Right ventricle myocardium inferior (tissue), 1 donor: ENCODE measurements at regions not wholly inside any gene's neighbourhood (a gene's known extent, or its start where the extent isn't known, plus 50 kb on each side); places are given as distances from the start of the nearest gene placed in this dataset.
"Not testable (repeated sequence)": the region's sequence is repeated elsewhere in the genome, so short reads cannot be mapped to it uniquely, and the experiment has no call there.

Experiments
- ATAC-seq: fragments of 200-7000 bp; cut with Tn5 transposase; one replicate; pipeline ENCODE4 v1.9.1; 2020; ENCODE audit warnings: mild to moderate bottlenecking, moderate library complexity
- DNase-seq: peaks from one replicate; pipeline ENCODE4 v3.0.0; 2021; ENCODE audit errors: missing footprints
- intact Hi-C: fragments of 100-400 bp; cut with DNase I; formaldehyde crosslinking; loops from one replicate; pipeline ENCODE4 v1.11.0; 2022
- donor health status: DM: no; HTN: yes; CAD: no; lungs with severe emphysema.

DNA sequence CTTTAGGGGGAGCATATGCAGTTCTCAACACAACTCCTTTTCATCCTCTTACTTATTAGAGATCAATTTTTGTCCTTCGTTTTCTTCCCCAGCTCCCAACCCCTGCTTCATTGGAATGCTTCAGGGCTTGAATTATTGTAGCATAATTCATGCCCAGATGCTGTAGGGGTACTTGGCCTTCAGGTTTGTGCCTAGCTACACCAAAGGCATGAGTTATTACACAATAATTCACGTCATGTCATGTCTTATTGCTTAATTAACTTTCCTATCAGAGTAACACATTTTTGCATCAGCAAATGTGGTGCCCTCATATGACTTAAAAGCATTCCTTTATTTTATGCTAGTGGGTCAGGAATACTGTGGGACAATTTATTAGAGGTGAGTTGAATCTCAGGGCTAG lies 507.2 kb downstream of the NFIB start:
- DNase-seq (no peak), ATAC-seq (no peak)
- intact Hi-C loops = no loop called here

- intact Hi-C loops = no loop called here
- ATAC-seq = no peak
- no peak for DNase-seq
Measured at GRCh38 chr9:13805546-13805945, 508.4 kb downstream of the NFIB start.

GRCh38 chr9:13804532-13804931 lies 509.4 kb downstream of the NFIB start:
- ATAC-seq = no peak
- no peak for DNase-seq
- intact Hi-C loops = no loop called here

- intact Hi-C loops = no loop called here
- ATAC-seq = no peak
Measured at GRCh38 chr9:13800776-13801175, 513.2 kb downstream of the NFIB start.

GRCh38 chr9:13797701-13798100 lies 516.2 kb downstream of the NFIB start:
- intact Hi-C loops, DNase-seq, ATAC-seq: not testable (repeated sequence)

More at GRCh38 chr9:13800776-13801175, 513.2 kb downstream of the NFIB start:
- DNase-seq = no peak

DNA sequence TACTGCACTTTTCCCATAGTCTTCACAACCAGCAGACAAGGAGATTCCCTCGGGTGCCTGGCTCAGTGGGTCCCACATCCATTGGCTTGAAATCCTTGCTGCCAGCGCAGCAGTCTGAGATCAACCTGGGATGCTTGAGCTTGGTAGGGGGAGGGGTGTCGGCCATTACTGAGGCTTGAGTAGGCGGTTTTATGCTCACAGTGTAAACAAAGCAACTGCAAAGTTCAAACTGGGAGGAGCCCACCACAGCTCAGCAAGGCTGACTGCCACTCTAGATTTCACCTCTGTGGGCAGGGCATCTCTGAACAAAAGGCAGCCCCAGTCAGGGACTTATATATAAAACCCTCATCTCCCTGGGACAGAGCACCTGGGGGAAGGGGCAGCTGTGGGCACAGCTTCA lies 512.3 kb upstream of the MPDZ start:
- ATAC-seq = no peak

DNA sequence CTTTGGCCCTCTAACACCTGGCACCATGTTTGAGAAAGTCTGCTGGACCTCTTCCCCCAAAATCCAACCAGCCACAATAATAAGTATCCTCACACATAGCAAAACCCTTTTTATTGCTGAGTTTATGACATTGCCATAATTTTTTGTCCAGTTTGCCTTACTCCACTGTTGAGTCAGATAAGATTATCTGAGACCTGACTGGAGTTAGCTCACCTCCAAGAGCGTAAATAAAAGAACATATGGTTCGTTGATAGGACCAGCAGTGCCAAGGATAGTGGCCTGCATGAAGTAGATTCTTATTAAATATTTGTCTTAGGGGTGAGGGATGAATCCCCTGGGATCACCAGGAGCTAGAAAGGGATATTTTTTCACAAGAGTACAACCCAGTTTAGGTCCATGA lies 510.6 kb upstream of the MPDZ start:
- intact Hi-C loops = no loop called here
- ATAC-seq (no peak), DNase-seq (no peak)

More for the DNA sequence above, 512.3 kb upstream of the MPDZ start:
- no peak for DNase-seq
- intact Hi-C loops = no loop called here

DNA sequence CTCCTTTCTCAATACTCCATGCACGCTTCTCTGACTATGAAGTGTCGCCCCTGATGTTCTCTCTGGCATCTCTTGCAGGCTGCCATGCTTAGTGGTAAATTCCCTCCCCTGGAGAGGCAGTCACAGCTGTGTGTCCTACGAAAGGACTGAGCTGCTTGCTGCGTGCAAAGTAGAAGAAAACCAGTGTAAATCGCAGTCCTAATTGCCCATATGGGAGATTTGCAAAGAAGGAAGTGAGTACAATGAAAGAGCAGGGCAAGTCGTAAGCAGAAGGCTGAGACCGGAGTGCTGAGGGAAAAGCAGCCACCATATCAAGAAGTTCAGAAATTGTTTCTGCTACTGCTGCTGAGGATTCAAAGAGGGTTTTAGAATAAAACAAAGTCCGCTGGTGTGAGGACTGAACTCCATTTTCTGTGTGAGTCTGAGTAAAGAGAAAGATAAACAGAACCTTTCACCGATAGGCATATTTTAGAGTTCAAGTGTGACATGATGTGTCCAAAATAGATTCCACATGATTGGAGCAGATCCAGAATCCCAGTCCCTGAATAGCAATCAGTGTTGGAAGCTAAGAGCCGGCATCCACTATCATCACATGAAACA lies 507.8 kb upstream of the MPDZ start:
- ATAC-seq (peak; percentile 82), DNase-seq (no peak)
- intact Hi-C loops = loop anchor here (5.0 to 10.0 kb wide), 5 partner anchors 137 to 343 kb away; no protein-coding TSS in a partner anchor

DNA sequence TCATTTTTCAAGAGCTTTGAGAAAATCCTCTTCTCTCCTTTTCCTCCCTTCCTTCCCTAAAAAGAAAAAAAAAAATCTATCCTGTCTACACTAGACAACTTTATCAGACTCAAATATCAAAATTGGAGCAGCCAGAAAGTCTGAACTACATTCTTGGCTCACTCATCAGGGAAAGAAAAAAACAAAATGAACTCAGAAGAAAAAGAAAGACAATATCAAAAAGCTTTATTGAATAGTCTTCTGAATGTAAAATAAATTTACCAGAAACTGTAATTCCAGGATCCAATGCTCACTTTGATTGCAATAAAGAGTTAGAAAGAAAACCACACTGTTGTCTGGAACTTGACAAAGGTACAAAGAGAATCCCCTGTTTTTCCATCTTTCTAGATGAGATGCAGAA lies 507.2 kb upstream of the MPDZ start:
- intact Hi-C loops = loop anchor here (5.0 to 10.0 kb wide), 5 partner anchors 138 to 342 kb away; no protein-coding TSS in a partner anchor
- ATAC-seq = no peak
- no peak for DNase-seq

DNA sequence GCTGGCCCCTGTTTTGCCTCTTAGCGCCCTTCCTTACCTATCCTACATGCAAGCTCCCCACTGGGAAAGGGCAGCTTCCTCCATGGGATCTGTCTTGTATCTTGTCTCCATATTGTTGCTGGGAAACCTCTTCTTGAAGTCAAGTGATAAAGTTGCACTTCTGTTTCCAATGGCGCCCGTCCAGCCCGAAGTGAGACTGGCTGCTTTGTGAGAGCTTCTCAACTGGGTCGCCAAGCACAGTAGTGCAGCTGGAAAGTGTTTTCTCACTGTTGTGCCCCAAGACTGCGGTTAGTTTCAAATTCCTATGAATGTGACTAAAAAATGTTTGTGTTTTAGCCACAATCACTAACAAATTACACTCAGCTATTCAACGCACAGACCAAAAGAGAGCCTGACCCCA lies 506.6 kb upstream of the MPDZ start:
- ATAC-seq = peak; percentile 37
- peak; percentile 78 for DNase-seq
- intact Hi-C loops = loop anchor here (5.0 to 10.0 kb wide), 5 partner anchors 139 to 341 kb away; no protein-coding TSS in a partner anchor

DNA sequence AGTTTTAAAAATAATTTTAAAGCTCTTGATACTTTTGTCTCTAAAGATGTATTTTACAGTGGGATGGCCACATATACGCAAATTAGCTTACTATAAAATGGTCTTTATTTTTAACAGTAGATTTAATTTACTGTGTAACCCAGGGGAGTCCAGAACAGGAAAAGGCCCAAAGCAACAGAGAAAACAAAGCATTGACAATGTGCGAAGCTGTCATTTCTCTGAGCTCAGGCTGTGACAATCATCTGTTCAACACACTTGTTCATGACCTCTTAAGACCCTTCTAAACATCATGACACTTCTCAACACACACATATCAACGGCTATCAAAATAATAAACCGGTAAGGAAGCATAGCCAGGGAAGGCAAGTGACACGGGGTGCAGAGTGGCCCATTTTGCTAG lies 499.6 kb upstream of the MPDZ start:
- DNase-seq = no peak
- intact Hi-C loops = no loop called here
- no peak for ATAC-seq

- no peak for ATAC-seq
- DNase-seq = no peak
- intact Hi-C loops = no loop called here
Measured at GRCh38 chr9:13778631-13779030, 499.1 kb upstream of the MPDZ start.

DNA sequence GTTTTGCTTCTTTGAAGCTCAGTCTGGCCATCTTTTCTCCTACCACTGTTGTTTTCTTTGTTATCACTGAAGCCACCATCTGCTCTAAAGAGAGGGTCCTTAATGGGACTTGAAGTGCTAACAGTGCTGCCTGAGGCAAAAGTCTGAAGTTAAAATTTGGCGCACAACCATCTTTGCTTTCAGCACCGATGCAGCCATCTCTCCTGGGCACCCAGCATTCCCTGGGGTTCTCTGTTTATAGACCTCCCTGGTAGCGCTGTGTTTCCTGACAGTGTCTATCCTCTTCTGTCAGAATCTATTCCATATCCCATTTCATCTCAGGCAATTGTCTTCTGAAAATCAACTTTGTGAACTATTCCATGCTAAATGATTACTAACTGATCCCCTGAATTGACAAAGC lies 491.5 kb upstream of the MPDZ start:
- DNase-seq (no peak), ATAC-seq (no peak)
- intact Hi-C loops = no loop called here

DNA sequence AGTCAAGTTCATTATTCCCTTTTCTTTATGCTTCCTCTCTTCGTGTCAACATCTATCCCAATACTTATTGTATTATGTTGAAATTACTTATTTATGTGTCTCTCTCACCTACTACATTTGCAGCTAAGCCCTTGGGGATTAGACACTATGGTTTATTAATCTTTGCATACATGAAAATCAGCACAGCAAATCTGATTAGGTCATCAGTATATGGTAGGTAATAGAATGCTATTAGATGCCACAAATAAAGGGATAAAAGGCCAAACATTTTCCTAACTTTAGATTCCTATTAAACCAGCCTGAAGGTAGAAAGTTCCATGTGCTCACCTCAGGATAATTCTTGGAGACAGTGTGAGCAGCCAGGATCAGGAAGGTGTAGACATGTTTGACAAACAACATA lies 490.1 kb upstream of the MPDZ start:
- no peak for ATAC-seq
- no peak for DNase-seq
- intact Hi-C loops = no loop called here

DNA sequence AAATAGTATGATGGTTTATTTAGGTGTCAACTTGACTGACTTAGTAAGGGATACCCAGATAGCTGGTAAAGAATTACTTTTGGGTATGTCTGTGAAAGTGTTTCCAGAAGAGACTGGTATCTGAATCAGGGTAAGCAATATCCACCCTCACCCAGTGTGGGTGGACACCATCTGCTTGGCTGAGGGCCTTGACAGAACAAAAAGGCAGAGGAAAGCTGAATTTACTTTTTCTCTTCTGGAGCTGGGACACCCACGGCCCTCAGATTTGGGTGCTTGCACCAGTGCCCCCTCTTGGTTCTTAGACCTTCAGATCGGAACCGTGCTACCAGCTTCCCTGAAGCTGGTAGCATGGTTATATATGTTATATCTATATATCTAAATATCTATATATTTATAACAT lies 489.5 kb upstream of the MPDZ start:
- intact Hi-C loops = no loop called here
- DNase-seq (no peak), ATAC-seq (no peak)

DNA sequence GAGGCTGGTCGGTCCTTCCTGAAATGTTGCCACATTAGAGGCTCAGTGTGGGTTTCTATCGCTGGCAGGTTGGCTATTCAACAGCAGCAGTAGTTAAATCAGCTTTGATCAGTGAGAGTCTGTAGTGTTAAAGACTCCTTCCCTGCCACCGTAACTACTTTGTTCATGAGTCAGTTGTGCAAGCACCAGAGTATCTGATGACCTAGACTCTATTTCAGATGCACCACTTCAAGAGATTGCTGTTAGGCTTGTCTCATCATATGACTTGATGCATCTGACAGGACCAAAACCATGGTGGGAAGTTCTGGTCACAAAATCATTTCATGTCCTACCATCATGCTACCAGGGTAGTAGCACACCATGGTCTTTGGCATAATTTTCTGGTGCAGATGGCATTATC lies 482.7 kb upstream of the MPDZ start:
- ATAC-seq (no peak), DNase-seq (no peak)
- intact Hi-C loops = no loop called here

DNA sequence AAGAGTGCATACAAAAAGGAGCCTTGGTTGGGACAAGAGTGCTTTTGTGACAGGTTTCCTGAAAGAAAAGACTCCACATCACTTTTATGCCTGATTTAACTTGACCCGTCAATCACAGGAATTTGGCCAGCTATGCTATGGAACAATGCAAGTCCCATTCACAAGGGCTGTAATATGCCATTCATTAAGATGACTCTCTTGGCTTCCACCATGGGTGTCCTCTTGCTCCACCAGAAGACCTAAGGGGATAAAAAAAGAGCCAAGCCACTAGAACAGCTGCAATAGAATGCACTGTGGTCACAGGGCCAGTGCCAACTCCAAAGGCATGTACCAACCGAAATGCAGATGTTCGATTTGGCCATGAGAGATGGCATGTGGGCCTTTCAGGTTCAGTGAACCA lies 480.1 kb upstream of the MPDZ start:
- intact Hi-C loops = loop anchor here (10.0 kb wide), 1 partner anchor 245 kb away; no protein-coding TSS in a partner anchor
- no peak for DNase-seq
- ATAC-seq = no peak

DNA sequence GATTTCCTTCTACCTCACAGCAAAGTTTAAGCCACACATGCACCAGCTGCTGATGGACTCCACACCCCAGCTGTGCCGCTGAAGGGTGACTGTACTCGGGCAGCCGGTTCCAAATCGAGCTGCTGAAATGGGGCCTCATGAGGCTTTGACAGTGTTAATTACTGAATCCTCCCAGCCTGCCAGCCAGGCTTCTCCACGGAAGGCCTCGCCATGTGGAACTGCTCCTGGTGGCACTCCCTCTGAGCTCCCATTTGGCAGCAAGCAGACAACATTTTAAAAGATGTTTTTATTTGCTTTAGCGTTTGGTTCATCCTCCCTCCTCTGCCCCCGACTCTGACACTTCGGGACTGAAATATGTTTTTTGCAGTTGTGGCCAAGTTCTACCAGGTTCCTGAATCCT lies 479.4 kb upstream of the MPDZ start:
- ATAC-seq = peak; percentile 87
- DNase-seq = peak; percentile 72
- intact Hi-C loops = loop anchor here (10.0 kb wide), 1 partner anchor 246 kb away; no protein-coding TSS in a partner anchor

- ATAC-seq (no peak), DNase-seq (no peak)
- intact Hi-C loops = loop anchor here (10.0 kb wide), 1 partner anchor 248 kb away; no protein-coding TSS in a partner anchor
Measured at GRCh38 chr9:13756943-13757342, 477.5 kb upstream of the MPDZ start.

DNA sequence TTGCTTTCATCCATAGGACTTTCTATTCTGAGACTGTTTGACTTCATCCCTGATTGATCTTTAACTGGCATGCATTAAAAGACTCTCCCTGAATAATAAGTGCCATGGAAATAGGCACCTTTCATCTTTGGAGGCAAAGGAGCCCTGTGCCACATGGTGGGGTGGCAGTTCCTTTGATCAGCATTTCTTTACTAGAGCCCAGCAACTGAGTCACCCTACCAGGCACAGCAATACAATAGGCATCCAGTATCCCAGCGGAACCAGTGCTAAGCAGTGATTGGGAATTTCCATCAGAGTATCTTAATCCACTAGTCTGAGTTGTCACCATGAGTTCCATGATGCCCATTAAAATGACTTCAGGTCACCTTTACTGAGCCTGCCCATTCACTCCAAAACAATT lies 476.1 kb upstream of the MPDZ start:
- DNase-seq (no peak), ATAC-seq (no peak)
- intact Hi-C loops = loop anchor here (10.0 kb wide), 1 partner anchor 249 kb away; no protein-coding TSS in a partner anchor

DNA sequence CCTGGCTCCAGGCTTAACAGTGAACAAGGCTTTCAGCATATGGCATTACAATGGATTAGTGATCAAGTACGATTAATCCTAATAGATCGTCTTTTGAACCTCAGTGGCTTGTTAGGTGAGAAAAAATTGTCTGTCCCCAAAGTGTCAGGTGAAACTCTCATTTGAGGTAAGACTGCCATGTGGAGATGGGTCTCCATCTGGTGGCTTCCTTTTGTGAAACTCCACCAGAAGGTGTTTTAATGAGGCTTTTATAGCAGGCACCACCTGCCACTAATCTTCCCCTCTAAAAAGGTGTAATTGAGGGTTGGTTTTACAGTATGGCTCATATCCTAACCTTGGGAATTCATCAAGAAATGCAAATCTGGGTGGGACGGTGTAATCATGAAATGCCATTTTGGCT lies 471.1 kb upstream of the MPDZ start:
- DNase-seq (no peak), ATAC-seq (no peak)
- intact Hi-C loops = loop anchor here (10.0 kb wide), 1 partner anchor 254 kb away; no protein-coding TSS in a partner anchor
